A673 (cell line): ENCODE measurements at regions not wholly inside any gene's neighbourhood (a gene's known extent, or its start where the extent isn't known, plus 50 kb on each side); places are given as distances from the start of the nearest gene placed in this dataset.

ENCODE experiments used
- BruUV-seq: library from RNA; stranded (reverse); fragments of 400-500 nt; replicated peaks from 2 replicates; lab custom pipeline; 2021; lab: Mats Ljungman, UMichigan
- CTCF ChIA-PET: fragments of 300-600 bp; sonication (Branson Sonifier 250); formaldehyde crosslinking; loops from one replicate; lab custom pipeline; 2022; ENCODE audit warnings: antibody characterized with exemption; lab: Charles Lee
- POLR2A ChIA-PET: fragments of 300-600 bp; sonication (Branson Sonifier 250); formaldehyde crosslinking; loops from one replicate; lab custom pipeline; 2022; ENCODE audit warnings: antibody characterized with exemption; ENCODE audit not compliant: low non-redundant PET; lab: Charles Lee
- DNase-seq: peaks from one replicate; pipeline ENCODE4 v3.0.0-alpha.2; 2015; ENCODE audit warnings: low spot score
- H3K27ac ChIP-seq: fragments of 200-600 bp; sonication (generic); 2 replicates; pipeline ENCODE4 v1.5.1; 2016; ENCODE audit warnings: mixed run types, low read depth, mild to moderate bottlenecking, mixed read lengths, antibody characterized with exemption, low read length; ENCODE audit not compliant: poor library complexity, severe bottlenecking
- H3K27me3 ChIP-seq: fragments of 200-600 bp; sonication (generic); replicated peaks from 2 replicates; pipeline ENCODE4 v1.6.1; 2017; ENCODE audit warnings: mixed run types, low read depth, mild to moderate bottlenecking, mixed read lengths, antibody characterized with exemption, low read length; ENCODE audit not compliant: insufficient read depth, poor library complexity
- H3K36me3 ChIP-seq: fragments of 200-600 bp; sonication (generic); 2 replicates; pipeline ENCODE4 v1.6.1; 2016; ENCODE audit warnings: mixed run types, mild to moderate bottlenecking, mixed read lengths, antibody characterized with exemption, low read length; ENCODE audit not compliant: insufficient read depth, poor library complexity, severe bottlenecking
- H3K4me1 ChIP-seq: fragments of 200-600 bp; sonication (generic); 2 replicates; pipeline ENCODE4 v1.6.1; 2017; ENCODE audit warnings: mixed run types, mild to moderate bottlenecking, mixed read lengths, antibody characterized with exemption, low read length; ENCODE audit not compliant: insufficient read depth, poor library complexity, severe bottlenecking
- H3K4me3 ChIP-seq: fragments of 200-600 bp; sonication (generic); 2 replicates; pipeline ENCODE4 v1.5.1; 2016; ENCODE audit warnings: low read depth, mixed run types, mild to moderate bottlenecking, mixed read lengths, low read length; ENCODE audit not compliant: poor library complexity, severe bottlenecking
- H3K9me3 ChIP-seq: fragments of 200-600 bp; sonication (generic); 2 replicates; pipeline ENCODE4 v1.6.1; 2016; ENCODE audit warnings: mixed run types, low read depth, mild to moderate bottlenecking, mixed read lengths, antibody characterized with exemption, low read length; ENCODE audit not compliant: poor library complexity, severe bottlenecking
- EZH2 ChIP-seq: fragments of 200-600 bp; sonication (generic); IDR thresholded peaks from 2 replicates; pipeline ENCODE4 v1.6.1; 2017; ENCODE audit warnings: borderline replicate concordance, low read depth, mild to moderate bottlenecking, mixed read lengths, antibody characterized with exemption, low read length; ENCODE audit not compliant: poor library complexity, severe bottlenecking
- intact Hi-C: fragments of 100-400 bp; cut with micrococcal nuclease; formaldehyde crosslinking; loops from one replicate; pipeline ENCODE4 v1.10.0; 2022; ENCODE audit not compliant: unreplicated experiment
- TF ChIP-seq, protein P1 (sequence below): fragments of 300-800, 200-600 bp; sonication (generic); conservative IDR thresholded peaks from 2 replicates; pipeline ENCODE4 v1.5.1; 2017; ENCODE audit warnings: low read depth, mild to moderate bottlenecking, antibody characterized with exemption, low read length, moderate library complexity, mixed read lengths

DNA sequence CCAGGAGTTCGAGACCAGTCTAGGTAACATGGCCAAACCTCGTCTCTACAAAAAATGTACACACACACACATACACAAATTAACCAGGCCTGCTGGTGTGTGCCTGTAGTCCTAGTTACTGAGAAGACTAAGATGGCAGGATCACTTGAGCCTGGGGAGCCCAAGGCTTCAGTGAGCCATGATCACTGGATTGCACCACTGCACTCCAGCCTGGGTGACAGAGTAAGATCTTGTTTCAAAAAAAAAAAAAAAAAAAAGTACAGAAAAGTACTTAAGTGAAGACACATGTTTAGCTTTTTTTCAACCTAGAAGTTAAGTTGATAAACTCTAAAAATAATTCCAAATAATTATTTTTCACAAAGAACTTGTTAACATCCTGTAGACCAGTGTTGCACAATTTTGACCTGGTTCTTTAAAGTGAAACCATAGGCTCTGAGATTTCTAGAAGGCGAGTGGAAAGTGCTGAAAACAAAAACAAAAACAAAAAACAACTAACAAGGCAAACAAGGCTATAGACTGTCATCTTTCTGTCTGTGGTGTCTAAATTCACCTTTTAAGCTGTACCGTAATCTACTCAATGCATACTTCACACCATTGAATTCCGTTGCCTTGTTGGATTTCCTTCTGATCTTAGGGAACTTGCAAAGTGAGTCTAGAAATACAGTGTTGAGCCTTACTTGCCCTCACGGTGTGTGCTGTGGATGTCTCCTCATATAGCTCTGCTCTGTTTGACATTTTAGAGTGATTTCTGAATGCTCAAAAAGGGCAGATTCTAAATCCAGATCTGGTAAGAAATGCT lies 63.5 kb downstream of the CHST2 start:
- BruUV-seq, result no TSS peak
- no peaks in the 10 kb centered on the region for H3K4me1 ChIP-seq
- no peak overlapping the region for H3K4me3 ChIP-seq
- DNase-seq, result no peak
- H3K27ac ChIP-seq, result no peak overlapping the region
- TF ChIP-seq, protein P1, sequence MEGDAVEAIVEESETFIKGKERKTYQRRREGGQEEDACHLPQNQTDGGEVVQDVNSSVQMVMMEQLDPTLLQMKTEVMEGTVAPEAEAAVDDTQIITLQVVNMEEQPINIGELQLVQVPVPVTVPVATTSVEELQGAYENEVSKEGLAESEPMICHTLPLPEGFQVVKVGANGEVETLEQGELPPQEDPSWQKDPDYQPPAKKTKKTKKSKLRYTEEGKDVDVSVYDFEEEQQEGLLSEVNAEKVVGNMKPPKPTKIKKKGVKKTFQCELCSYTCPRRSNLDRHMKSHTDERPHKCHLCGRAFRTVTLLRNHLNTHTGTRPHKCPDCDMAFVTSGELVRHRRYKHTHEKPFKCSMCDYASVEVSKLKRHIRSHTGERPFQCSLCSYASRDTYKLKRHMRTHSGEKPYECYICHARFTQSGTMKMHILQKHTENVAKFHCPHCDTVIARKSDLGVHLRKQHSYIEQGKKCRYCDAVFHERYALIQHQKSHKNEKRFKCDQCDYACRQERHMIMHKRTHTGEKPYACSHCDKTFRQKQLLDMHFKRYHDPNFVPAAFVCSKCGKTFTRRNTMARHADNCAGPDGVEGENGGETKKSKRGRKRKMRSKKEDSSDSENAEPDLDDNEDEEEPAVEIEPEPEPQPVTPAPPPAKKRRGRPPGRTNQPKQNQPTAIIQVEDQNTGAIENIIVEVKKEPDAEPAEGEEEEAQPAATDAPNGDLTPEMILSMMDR, result no peak
- no peak for TF ChIP-seq EZH2
- POLR2A ChIA-PET, result no interaction called here
- CTCF ChIA-PET, result no interaction called here
- no peaks in the 10 kb centered on the region for H3K27me3 ChIP-seq
- no peaks in the 10 kb centered on the region for H3K9me3 ChIP-seq
- no peaks in the 10 kb centered on the region for H3K36me3 ChIP-seq
- intact Hi-C loops, result no loop called here

DNA sequence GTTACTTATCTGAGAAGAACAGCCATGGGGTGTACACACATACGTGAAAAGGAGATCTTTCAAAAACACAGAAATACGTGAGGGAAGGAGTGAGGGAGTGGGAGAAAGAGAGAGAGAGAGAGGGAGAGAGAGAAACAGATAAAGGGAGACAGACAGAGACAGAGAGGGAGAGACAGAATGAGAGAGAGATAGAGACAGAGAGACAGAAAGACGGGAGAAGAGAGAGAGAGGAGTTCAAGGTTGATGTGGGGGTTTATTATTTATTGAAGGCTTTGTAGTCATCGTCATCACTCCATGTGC lies 64.0 kb downstream of the CHST2 start:
- H3K36me3 ChIP-seq, result no peaks in the 10 kb centered on the region
- ChIA-PET POLR2A (no interaction called here), CTCF (no interaction called here)
- no TSS peak for BruUV-seq
- no peak overlapping the region for H3K27ac ChIP-seq
- no peaks in the 10 kb centered on the region for H3K4me1 ChIP-seq
- no peak for TF ChIP-seq EZH2
- TF ChIP-seq, protein P1, result no peak
- H3K27me3 ChIP-seq, result no peaks in the 10 kb centered on the region
- H3K9me3 ChIP-seq, result no peaks in the 10 kb centered on the region
- DNase-seq, result no peak
- no peak overlapping the region for H3K4me3 ChIP-seq
- intact Hi-C loops, result no loop called here

DNA sequence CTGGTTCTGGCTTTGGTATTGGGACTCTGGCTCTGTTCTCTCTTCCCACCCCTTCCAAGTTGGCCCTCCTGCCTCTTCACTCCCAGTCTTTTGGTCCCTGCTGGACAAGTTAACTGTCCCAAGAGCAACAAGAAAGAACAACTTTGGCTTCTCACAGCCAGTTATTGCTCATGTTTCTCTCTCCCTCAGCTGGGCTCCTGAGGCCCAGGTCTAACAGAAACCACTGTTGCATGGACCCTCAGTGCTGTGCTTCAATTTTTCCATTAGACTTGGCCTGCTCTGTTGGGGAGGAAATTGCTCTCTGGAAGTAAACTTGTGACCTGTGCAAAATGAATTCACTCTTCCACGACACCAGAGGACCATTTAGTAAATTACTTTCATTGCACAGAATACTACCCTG lies 64.5 kb downstream of the CHST2 start:
- Histone ChIP-seq H3K27me3 (no peaks in the 10 kb centered on the region), H3K9me3 (no peaks in the 10 kb centered on the region), H3K36me3 (no peaks in the 10 kb centered on the region), H3K4me3 (no peak overlapping the region), H3K27ac (no peak overlapping the region), H3K4me1 (no peaks in the 10 kb centered on the region)
- CTCF ChIA-PET, result no interaction called here
- no peak for TF ChIP-seq EZH2
- BruUV-seq, result no TSS peak
- intact Hi-C loops, result no loop called here
- POLR2A ChIA-PET, result no interaction called here
- DNase-seq, result no peak

DNA sequence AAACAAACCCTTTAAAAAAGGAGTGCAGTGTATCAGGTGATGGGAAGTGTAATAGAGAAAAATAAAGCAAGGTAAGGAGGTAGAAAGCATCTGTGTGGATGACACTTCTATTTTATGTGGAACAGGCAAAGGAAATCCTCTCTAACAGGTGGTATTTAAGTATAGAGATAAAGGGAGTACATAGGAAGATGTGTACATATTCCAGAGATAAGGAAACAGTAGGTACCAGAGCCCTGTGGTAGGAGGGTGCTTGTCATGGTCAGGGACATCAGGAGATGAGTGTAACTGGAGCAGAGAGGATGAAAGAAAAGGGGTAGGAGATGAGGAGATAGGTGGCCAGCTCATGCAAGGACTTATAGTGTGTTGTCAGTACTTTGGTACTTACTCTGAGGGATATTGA lies 65.8 kb downstream of the CHST2 start:
- ChIA-PET POLR2A (no interaction called here), CTCF (no interaction called here)
- no peaks in the 10 kb centered on the region for H3K27me3 ChIP-seq
- no peaks in the 10 kb centered on the region for H3K9me3 ChIP-seq
- H3K4me1 ChIP-seq, result no peaks in the 10 kb centered on the region
- TF ChIP-seq EZH2, result no peak
- TF ChIP-seq, protein P1, result no peak
- no peak overlapping the region for H3K27ac ChIP-seq
- BruUV-seq, result no TSS peak
- intact Hi-C loops, result no loop called here
- no peaks in the 10 kb centered on the region for H3K36me3 ChIP-seq
- no peak overlapping the region for H3K4me3 ChIP-seq
- no peak for DNase-seq
